Fibroblast of pulmonary artery (primary cell): ENCODE measurements at regions not wholly inside any gene's neighbourhood (a gene's known extent, or its start where the extent isn't known, plus 50 kb on each side); places are given as distances from the start of the nearest gene placed in this dataset.

Experiments
- DNase-seq: peaks from one replicate; pipeline ENCODE4 v3.0.0-alpha.2; 2010; ENCODE audit warnings: low read depth
- H3K4me3 ChIP-seq: replicated peaks from 2 replicates; pipeline ENCODE4 v1.5.1; 2011; ENCODE audit warnings: low read depth, mild to moderate bottlenecking, control low read depth, low read length, moderate library complexity
- TF ChIP-seq, protein P1 (sequence below): IDR thresholded peaks from 2 replicates; pipeline ENCODE4 v1.5.1; 2011; ENCODE audit warnings: mild to moderate bottlenecking, control low read depth, low read length, inconsistent platforms; ENCODE audit errors: missing control alignments

DNA sequence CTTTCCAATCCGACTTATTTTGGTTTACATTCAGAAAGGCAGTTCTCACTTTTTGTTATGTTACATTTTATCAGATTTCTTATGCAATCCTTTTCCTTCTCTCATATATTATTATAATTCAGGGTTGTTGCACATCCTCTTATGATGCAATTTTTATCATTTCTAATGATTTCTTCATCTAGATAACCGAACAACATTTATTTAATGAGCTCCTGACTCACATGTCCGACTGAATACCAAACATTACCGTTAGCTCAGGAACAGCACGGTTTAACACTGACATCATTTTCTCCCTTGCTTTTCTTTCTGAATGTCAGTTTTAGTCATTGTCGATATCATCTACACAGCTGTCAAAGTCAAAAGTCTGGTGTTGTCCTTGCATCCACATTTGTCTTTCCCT, 199.2 kb downstream of the BCHE start:
- TF ChIP-seq, protein P1, sequence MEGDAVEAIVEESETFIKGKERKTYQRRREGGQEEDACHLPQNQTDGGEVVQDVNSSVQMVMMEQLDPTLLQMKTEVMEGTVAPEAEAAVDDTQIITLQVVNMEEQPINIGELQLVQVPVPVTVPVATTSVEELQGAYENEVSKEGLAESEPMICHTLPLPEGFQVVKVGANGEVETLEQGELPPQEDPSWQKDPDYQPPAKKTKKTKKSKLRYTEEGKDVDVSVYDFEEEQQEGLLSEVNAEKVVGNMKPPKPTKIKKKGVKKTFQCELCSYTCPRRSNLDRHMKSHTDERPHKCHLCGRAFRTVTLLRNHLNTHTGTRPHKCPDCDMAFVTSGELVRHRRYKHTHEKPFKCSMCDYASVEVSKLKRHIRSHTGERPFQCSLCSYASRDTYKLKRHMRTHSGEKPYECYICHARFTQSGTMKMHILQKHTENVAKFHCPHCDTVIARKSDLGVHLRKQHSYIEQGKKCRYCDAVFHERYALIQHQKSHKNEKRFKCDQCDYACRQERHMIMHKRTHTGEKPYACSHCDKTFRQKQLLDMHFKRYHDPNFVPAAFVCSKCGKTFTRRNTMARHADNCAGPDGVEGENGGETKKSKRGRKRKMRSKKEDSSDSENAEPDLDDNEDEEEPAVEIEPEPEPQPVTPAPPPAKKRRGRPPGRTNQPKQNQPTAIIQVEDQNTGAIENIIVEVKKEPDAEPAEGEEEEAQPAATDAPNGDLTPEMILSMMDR, result no peak
- peak; percentile 14 for DNase-seq
- no peak overlapping the region for H3K4me3 ChIP-seq

DNA sequence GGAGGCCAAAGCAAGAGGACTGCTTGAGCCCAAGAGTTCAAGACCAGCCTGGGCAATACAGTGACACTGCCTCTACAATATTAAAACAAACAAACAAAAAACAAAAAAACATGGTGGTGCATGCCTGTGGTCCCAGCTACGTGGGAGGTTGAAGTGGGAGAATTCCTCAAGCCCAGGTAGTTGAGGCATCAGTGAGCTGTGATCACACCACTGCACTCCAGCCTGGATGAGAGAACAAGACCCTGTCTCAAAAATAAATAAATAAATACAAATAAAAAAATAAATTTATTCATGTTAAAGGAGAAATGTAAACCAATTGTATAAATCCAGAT, 200.6 kb downstream of the BCHE start:
- no peak for DNase-seq
- TF ChIP-seq, protein P1, result no peak
- no peak overlapping the region for H3K4me3 ChIP-seq

DNA sequence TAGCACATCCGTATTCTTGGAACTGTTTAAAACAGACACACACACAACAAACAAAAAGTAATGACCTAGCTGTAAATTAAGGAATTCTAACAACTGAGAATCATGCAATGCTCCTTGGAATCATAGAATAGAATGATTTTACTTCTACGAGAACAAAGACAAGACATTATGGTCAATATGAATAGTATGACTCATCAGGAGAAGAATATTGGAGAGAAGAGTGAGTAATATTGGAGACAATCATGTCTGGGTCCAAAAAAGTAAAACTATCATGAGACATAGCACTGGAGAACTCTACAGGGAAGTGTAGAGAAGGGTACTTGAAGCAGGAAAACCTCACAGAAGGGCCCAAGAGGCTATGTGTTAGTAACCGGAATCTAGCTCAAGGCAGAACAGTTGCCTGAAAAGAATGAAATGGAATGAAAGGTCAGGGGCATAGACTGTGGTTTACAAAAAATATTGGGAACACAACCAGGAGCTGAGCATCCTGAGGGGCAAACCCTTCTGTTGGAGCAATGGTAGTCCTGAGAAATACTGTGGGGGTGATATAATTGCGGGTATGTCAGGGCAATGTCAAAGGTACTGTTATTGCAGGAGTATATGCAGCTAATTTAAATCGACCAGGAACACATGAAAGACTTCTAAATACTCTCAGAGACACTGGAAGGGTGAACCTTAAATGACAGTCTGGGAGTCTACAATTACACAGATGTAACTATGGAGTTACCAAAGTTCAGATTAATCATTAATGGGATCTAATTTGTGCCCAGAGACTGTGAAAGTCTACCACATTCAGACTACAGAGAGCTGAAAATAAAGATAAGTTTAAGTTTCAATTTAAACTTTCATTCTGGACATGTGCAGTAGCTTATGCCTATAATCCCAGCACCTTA, 201.2 kb downstream of the BCHE start:
- TF ChIP-seq, protein P1, result no peak
- no peak overlapping the region for H3K4me3 ChIP-seq
- no peak for DNase-seq

DNA sequence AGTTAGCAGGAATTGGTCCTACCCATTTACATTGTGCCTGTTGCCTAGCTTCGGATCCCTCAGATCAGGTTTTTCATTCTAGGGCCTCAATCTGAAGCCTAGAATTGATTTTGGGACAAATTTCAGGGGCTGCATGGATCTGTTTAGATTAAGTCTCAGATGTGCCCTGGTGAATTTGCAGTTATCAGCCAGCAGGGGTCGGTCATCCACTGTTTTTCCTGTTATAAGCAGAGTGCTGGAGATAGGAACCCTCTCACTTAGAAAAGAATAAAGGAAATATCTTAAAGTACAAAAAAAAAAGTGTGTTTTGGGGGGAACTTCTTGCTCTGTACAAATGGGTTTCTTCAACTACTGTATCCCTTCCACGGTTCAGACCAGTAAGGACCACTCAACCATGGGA, 212.5 kb downstream of the BCHE start:
- peak; percentile 53 for DNase-seq
- TF ChIP-seq, protein P1, result peak; percentile 72
- H3K4me3 ChIP-seq, result no peak overlapping the region

DNA sequence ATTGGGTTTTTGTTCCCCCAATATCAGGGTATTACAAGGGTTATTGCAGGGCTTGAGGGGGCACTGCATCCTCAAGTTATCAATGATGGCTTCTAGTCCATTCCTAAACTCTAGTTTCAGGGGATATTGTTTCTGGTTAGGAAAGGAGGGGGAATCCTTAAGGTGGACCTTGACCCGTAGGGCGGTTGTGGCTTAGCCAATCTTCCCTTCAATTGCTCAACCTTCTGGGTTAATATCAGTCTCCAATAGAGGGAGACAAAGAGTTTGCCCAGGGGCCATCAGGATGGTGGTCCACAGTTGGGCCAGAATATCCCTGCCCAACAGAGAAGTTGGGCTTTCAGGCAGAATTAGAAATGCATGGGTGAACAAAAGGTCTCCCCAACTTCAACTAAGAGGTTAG, 214.9 kb downstream of the BCHE start:
- H3K4me3 ChIP-seq, result no peak overlapping the region
- DNase-seq, result no peak
- TF ChIP-seq, protein P1, result no peak

DNA sequence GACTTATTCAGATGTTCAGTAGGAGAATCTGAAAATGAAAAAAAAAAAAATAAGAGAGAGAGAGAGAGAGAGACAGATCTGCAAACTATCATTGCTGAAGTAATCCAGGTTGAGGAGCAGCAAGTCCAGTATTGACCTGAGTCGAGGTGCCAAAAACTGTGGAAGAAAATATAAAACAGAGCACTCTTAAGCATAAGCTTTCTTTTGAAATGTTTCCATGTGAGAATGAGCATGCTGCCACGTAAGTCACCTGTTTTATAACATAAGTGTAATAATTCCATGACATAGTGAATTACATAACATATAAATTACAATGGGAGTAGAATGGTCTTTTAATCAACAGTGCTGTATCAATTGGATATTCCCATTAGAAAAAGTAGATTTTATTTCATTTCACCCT, 218.2 kb downstream of the BCHE start:
- no peak overlapping the region for H3K4me3 ChIP-seq
- TF ChIP-seq, protein P1, result no peak
- no peak for DNase-seq

DNA sequence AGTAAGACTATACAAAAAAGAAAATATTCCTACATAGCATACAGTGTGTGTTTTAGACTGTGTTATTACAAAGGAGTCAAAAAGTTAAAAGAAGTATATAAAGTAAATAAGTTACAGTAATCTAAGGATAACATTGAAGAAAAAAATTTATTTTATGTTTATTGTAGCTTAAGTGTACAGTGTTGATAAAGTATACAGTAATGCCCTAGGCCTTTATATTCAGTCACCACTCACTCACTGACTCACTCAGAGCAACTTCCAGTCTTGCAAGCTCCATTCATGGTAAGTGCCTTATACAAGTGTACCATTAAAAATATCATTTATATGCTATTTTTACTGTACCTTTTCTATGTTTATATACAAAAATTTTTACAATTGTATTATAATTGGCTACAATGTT, 220.1 kb downstream of the BCHE start:
- DNase-seq, result no peak
- no peak overlapping the region for H3K4me3 ChIP-seq
- TF ChIP-seq, protein P1, result no peak
